Mesenteric fat pad (tissue), 1 donor: ENCODE measurements at regions not wholly inside any gene's neighbourhood (a gene's known extent, or its start where the extent isn't known, plus 50 kb on each side); places are given as distances from the start of the nearest gene placed in this dataset.

ENCODE experiments used
- DNase-seq: peaks from one replicate; pipeline ENCODE4 v3.0.0-alpha.2; 2020; ENCODE audit warnings: low spot score
- donor health status: DM: yes; HTN: yes; CAD: no.

DNA sequence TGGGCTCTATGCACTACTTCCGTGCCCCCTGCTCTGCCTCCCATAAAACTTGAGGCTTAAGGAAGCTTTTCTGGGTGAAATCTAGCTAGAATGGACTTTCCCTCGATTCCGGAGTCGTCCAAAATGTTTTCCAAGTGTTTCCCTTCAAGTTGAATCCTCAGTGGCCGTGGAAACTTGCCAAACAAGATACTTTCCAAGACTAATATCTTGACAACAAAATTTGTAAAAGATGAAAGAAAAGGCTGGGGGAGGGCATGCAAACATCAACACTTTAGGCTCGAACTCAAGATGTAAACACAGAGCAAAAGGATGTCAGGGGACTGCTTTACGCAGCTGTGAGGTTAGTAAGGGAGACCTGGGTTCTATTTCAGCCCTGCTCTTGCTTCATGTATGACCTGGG lies 482.8 kb upstream of the KLF4 start:
- DNase-seq, result no peak

DNA sequence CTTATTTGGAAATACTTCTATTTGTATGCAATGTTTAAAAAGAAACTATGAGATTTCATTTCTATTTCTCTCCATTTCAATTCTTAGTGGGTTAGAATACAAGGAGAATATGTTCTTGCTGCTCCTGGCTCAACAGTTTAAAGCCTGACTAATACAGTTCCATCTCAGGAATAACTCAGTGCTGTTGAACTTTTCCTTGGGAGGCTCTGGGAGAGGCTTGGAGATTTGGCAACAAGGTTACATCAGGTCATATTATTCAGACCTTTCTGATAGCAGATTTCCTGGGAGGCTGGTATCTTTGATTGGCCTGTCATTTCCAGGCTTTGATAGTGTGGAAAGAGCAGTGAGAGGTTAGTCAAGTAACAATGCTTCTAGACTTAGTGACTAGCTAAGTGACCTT lies 481.7 kb upstream of the KLF4 start:
- DNase-seq, result no peak

DNA sequence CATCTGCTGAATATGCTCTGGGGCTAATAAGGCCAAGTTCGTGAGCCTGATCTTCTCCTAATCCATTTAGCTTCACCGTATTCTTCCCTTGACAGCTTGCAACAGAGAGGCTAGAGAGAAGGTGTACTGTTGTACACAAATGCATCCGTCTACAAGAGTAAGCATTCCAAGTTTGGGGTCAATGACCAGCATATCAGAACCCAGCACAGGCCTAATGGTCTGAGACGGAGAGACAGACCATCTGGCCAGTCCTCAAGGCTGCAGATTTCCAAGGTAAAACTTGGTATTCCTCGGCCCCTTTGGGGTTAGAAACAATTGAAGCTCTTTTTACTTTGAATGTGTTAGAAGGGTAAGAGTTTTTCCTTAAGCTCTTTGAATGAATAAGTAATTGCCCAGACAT lies 481.2 kb upstream of the KLF4 start:
- DNase-seq, result no peak

DNA sequence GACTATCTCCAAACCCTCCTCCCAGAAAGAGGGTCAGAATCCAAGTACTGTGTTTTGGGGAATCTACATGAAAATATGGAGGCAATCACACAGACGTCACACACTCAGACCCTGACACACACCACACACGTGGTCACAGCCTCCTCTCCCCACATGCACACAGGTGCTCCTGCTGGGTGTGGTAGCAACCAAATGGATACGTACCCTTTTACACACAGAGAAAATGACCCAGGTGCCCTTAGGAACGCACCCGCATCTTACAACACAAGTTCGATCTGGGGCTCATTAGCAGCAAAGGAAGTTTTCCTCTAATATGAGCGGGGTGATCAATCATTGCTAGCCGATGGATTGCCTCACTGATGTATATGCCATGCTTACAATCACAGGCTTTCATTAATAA lies 480.2 kb upstream of the KLF4 start:
- no peak for DNase-seq

DNA sequence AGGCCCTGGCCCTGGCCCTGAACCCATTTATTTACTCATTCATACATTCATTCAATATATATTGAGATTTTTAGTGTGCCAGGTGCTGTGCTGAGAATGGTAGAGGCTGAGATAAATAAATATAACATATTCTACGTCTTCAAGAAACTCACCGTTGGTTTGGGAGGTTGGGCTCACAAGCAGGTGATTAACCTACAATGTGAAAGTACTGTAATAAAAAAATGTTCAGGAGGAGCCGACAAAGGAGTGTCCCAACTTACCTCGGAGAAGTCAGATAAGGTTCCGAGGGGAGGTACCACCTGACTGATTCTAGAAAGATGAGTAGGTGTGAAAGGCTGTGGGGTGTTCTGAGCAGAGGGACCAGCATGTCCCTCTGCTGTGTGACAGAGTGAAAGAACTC lies 479.6 kb upstream of the KLF4 start:
- DNase-seq, result no peak

DNA sequence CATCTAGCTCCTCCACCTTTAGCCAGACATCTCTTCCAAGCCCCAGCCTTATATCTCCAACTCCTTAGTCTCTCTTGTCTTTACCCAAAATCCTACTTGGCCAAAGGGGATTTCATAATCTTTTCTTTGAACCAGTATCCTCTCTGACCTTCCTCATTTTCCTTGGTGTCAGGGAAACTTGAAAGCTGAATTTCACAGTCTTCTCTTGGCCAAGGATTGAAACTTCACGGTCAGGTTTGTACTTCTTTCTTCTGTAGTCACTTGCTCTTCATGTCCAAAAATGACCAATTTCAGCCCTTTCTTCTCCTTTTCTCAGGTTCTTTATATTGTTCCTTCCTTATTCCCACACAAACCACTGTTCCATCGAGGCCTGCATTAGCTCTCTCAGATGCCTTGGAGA lies 473.7 kb upstream of the KLF4 start:
- no peak for DNase-seq

DNA sequence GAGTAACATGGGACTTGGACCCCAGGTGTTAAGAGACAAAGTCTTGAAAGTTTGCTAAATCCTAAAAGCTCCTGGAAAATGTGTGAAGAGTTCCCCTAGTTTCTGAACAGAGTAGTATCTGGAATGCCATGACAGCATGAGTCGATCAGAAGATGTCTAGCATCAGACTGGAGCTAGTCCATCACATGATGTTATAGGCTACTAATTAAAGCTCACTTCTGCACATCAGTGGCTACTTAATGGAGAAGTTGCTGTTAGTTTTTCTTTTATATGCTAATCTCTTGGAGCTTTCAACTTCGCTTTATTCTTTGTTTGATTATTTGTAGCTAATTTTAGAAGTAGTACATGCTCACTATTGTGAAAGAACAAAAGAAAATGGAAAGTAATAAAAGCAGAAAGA lies 471.3 kb upstream of the KLF4 start:
- DNase-seq, result no peak

DNA sequence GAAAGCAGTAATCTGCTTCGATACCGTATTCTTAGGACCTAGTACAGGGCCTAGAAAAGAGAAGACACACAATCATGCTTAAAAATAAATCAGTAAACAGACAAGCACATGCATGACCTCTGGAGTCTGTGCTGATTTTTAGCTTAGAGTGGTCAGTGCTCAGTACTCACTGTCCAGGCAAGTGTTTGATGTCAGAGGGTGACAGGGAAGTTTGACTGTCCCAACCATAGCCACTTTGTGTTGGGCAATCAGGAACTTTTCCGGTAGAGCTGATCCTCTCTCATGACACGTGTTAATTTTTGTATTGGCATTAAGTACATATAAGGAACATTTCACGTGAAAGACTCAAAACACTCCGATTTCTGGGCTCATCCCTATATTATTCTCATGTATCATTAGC lies 464.7 kb upstream of the KLF4 start:
- DNase-seq, result no peak

DNA sequence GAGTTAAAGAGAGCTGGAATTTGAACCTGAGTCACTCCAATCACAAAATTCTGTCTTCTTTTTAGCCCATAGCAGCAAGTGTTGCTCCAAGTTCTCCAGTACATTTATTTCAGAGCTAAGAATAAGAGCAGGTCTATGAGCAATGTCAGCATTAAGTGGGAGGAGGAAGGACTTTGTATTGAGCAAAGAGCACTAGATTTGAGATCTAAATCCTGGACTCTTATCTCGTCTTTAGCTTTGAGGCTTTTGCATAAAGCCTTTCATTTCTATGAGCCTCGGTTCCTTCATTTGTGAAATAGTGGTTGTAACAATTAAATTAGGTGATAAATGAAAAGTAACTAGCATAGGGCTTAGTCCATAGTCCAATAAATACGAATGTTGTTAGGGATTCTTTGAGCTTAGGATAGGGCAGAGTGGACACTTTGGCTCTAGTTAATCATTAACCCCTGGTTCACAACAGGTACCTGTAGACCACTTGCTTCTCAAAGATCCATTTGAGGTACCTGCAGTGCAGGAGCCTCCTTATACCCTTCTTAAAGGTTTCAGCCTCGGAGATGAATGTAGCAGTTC lies 464.1 kb upstream of the KLF4 start:
- no peak for DNase-seq

DNA sequence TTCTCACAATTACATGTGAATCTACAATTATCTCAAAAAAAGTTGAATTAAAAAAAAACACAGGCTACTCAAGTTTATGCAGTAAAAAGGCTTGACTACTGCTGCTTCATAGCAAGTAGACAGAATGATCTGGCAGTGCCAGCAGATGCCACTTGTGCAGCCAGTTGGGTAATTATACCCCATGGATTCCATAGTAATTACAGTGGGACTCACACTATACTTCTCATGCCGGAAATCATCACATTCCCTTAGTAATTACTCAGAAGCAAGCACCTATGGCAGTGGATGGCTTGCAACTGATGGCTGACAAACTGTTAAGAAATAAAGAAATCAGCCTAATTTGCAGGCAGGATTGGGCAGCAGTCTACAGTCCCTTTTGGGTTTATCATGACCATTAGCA lies 463.2 kb upstream of the KLF4 start:
- no peak for DNase-seq

DNA sequence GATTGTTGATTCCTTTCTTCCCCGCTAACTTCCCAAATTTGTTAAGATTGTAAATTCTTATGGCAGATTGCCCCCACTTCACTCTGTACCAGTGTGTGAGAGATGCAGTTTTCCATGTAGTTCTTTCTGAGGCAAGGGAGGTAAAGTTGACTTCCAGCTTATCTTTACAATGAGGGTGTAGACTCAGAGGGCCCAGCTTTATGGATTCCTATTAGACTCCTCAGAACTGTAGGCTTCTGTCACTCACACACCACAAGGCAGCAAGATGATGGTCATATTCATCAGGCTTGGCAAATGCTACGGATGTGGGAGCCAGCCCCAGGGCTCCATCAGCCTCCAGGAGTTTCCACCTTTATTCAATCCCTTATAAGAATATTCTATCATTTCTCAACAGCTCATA lies 461.9 kb upstream of the KLF4 start:
- no peak for DNase-seq

DNA sequence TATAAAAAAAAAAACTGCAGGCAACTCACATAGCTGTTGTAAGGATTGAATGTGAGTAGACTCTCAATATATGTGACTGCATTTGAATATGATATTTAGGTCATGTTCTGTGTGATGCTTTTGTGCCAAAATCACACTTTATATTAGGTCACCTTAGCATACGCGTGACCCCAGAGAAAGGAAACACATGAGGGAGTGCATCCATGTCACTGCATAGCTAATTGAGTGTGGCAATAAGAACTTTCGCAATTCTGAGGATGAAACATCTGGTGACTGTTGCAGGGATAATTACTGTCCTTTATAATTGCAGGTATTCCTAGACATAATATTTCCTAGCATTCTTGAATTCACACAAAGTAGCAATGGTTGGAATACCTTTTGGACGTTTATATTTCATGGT lies 459.5 kb upstream of the KLF4 start:
- DNase-seq, result no peak

DNA sequence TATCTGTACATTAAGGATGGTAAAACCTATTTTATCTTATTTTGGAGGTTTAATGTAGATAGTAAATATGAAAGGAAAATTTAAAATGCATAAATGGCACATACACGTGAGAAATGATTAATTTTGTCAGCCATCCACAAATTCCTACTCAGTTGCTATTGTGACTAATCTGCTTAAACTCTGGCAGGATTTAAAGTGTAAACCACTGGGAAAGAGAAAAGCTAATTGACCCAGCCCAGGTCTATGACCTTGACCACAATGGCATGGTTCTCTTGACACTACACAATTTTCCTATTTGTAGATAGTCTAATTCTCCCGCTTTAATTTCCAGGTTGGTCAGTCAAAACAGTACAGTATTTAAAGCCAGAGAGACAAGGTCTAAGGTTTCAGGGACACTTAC lies 459.0 kb upstream of the KLF4 start:
- DNase-seq, result no peak

DNA sequence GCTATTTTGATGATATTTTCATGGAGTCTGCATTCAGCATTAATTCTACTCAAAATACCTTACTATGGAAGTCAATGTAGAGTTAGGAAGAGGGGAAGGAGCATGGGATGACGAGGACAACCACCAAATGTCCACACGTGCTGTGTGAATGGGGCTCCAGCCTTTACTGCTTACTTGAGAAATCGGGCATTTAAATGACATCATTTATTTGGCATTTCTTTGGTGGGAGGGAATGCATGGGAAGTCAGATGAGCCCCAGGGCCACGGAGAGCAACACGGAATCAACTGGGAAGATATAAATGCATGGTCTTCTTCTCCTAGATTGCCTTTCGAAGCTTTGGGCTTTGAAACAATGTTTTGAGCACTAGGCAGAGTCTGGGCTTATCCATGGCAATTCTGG lies 458.5 kb upstream of the KLF4 start:
- DNase-seq, result no peak

DNA sequence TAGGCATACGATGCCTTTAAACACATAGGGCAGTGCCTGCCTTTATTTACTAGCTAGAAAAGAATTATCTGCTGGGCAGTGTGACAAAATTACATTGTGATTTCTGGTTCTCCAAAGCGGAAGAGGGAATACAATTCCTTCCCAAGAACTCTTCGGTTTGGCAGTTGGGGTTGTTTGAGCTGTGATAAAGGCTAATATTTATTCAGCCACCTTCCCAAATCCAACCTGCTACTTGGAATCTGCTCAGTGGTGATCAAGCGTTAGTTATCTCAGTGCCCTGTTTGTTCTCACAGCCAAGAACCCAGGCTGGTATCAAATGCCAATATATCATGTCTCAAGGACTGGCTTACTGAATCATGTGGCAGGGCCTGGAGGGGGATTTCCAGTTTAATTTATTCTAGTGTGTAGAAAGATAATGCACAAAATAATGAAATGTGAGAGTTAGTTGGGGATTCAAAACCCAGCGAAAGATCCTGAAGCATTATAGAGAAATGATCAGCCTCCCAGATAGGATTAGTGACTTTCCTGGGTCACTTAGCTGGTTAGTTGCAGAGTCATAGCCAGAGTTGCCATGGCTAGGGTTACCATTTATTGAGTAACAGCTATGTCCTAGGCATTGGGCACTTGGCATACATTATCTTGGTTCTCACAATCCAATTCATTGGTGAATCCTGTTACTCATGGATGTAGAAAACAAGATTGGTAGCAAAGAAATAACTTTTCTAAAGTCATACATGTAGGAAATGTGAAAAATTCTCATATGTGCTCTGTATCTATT lies 457.0 kb upstream of the KLF4 start:
- no peak for DNase-seq

DNA sequence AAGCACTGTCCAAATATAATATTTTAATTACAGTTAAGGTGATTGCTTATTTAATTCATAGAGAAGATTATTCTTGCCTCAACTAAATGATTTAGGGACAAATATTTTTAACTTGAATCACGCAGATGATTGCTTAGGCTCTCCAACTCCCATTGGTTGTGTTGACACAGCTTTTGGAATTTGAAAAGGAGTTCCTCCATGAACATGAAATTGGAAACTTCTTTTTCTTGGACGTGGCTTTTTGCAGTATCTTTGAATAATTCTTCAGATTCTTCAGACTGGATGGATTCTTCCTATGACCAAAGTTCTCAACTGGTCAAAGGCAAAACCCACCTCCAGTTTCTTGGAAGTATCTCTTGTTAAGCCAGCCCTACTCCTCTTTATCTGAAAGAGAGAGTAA lies 456.4 kb upstream of the KLF4 start:
- no peak for DNase-seq

DNA sequence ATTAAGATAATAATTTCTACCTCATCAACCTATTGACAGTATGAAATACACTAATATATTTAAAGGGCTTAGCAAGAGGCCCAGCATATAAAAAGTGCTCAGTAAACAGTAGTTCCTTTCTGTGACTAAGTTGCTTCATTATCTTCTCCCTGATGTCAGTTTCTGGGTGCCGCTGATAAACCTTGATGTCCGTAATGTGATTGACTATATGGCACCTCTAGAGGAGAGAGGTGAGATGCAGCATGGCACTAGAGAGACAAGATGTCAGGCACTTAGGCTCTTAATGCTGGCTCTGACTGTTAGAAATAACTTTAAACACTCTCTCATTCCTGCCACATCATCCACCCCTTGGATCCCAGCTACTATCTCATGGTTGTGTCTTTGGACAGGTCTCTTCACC lies 455.9 kb upstream of the KLF4 start:
- DNase-seq, result no peak

DNA sequence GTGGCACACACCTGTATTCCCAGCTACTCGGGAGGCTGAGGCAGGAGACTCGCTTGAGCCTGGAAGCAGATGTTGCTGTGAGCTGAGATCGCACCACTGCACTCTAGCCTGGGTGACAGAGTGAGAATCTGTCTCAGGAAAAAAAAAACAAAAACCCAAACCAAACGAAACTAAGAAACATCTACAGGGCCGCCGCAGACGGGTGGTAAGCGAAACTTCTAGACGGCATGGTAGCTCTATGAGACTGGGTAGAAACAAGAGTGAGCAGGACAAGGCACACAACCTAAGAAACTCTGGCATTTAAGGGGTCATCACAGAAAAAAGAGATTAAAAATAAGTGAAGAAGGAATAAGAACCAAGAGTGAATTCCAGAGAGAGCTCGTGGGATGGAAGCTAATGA lies 454.8 kb upstream of the KLF4 start:
- no peak for DNase-seq

DNA sequence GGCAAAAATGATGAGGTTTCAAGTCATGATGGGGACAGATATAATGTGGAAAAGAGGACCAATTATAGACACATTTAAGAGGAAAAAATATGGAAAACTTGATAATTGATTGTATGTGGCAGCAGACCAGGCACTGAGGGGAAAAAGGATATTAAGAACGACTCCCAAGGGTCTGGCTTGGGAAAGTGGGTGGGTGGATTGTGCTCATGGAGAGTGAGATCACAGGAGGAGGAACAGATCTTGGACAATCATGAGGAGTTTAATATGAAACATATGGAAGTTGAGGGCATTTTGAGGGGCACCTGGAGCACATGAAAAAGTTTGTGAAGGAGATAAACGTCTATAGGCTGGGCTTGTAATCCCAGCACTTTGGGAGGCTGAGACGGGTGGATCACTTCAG lies 454.3 kb upstream of the KLF4 start:
- no peak for DNase-seq

DNA sequence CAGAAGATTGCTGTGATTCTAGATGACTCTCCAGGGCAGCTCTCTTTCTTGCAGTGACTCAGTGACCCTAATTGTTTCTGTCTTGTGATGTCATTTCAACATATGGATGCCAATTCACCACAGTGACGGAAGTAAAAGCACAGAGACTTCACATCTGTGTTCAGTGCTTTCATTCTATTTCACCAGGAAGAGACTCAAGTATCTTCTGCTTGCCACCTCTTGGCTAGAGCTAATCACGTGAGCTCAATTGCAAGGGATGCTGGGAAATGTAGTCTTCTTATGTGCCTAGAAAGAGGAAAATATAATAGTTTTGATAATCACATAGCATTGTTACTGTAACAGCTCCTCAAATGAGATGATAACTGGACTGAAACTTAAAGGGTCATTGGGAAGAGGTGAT lies 453.3 kb upstream of the KLF4 start:
- no peak for DNase-seq

DNA sequence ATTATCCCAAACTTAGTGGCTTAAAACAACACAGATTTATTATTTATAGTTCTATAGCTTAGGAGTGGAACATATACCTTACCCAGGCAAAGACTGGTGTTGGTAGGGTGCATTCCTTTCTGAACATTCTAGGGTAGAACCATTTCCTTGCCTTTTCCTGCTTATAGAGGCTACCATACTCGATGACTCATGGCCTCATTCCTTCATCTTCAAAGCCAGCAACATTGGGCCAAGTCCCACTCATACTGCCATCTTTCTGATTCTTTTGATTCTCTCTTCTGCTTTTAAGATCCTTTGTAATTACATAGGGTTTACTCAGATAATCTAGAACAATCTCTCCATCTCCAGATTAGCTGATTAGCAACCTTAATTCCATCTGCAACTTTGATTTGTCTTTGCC lies 452.7 kb upstream of the KLF4 start:
- DNase-seq, result no peak

DNA sequence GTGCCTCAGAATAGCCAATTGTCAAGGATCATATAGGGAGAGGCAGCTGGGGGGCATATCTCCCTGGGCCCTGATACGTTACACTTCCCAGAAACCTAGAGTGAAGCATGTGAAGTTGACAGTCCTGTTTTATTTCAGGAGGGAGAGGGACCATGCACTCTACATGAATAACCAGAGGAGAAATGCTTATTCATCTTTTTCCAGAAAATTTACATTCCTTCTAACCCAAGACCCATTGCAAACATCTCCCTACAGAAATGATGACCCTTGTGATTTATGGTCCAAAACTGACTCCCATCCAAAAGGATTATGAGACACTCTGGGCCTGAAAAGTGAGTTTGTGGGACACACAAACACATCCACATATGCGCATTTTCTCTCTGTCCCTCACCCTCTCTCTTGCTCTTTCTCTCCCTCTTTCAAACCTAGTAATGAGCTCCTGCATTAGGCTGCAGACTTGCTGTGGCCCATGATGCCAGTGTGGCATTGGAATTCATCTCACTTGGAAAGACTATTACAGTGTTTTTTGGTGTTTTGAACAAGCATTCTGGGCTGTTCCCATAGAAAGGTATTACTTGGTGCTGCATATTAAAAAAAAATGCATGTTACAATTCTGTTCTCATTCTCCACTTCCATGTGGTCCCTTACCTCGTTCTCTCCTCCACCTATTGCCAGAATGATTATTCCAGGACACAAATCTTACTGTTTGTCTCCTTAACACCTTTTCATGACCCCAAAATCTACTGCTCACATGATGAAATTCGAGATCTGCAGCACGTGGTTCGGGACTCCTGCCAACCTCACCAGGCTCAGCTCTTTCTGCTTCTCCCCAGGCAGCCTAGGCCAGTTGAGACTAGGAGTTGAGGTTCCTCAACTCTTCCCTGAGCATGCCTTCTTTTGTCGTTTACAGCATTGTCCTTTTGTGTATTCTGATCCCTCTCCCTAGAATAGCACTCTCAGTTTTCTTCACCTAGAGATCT lies 451.3 kb upstream of the KLF4 start:
- no peak for DNase-seq
